ENCODE measurements at regions not wholly inside any gene's neighbourhood (a gene's known extent, or its start where the extent isn't known, plus 50 kb on each side); places are given as distances from the start of the nearest gene placed in this dataset.
A peak's percentile ranks its signal among the peaks of the same experiment; 100 is the strongest.

DNA sequence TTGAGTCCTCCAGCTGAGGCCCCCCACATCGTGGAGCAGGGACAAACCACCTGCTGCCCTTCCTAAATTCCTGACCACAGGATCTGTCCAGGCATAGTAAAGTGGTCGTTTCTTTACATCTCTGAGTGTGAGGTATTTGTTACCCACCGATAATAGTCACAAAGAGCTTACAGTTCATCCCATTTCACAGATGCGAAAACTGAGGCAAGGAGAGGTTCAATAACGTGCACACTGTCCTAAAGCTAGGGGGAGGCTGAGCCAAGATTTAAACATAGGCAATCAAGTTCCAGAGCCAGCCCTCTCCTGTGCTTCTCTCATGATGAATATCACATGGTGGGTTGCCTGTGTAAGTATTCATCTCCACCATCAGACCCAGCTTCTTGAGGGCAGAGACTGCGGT, 135.4 kb downstream of the CCT6B start:
- no peak for DNase-seq (ENCODE audit: low spot score)

DNA sequence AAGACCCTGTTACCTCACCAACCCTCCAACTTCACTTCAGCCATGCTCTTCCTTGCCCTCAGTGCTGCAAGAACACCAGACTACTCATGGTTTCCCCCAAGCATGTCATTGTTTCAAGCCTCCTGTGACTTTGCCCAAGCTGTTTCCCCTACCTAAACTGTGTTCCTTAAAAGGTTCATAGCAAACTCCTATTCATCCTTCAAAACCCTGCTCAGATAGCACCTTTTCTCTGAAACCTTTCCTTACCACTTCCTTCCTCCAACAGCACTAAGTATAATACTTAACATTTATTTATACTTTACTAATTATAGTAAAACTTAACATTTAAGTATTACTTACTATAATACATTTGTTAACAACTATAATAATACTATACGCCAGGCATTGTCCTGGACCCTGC, 136.2 kb downstream of the CCT6B start:
- no peak for DNase-seq (ENCODE audit: low spot score)

DNA sequence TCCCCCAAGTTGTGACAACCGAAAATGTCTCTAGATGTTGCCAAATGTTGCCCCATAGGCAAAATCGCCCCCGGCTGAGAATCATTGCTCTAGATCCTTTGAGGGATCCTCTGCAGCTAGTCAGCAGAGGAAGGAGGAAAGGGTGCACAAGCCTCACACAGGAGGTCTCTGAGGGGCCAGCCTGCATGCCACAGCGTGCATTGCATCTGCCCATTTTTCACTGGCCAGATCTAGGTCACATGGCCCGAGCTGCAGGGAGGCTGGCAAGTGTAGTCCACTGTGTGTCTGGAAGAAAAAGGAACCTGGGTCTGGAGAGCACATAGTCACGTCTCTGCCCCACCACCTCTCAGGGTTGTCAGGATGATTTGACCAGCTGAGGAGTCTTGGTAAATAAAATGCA, 138.2 kb downstream of the CCT6B start:
- no peak for DNase-seq (ENCODE audit: low spot score)

DNA sequence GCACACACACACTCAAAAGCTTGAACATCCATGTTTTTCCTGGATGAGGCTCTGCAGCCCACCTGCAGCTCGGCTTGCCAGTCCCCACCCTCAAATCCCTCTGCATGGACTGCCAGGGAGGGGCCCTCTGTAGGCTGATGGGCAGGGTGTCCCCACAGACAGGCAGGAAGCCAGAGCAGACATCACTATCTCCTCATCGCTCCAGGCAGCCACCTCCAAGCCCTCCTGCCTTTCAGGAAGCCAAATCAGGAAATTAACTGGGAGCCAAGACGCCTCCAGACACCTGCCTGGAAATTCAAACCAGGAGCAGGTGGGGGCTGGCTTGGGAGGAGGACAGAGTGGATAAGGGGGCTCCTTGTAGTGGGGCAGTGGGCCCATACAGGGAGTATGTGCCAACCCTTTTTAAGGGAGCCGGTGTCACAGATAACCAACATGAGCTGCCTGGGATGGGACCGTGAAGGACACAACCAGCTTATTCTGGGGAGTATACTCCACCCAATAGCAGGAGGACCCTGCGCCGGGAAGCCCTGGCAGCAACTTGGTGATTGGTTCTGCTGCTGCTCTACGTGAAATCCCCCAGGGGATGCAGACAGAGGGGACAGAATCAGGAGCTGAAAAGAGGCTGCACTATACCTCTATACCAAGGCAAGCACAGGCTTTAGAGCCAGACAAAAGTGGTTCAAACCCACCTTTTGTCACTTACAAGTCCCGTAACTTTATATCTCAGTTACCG, 139.1 kb downstream of the CCT6B start:
- no peak for DNase-seq (ENCODE audit: low spot score)

DNA sequence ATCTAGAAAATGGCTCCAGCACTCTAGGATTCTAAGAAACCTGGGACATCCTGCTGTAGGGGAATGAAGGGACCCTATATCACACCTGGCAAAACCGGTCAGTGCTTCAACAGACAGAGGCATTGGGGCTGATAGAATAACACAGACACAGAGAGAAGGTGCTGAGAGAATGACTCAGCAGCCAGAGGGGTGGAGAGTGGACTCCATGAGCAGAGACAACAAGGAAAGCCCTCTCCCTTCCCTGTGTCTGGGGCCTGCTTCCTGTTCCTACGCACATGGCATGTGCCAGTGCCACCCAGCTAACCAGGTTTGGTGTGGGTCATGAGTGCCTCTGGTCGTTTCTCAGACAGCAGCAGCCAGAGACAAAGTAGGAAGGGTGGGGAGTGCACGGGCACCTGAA, 140.3 kb downstream of the CCT6B start:
- no peak for DNase-seq (ENCODE audit: low spot score)

DNA sequence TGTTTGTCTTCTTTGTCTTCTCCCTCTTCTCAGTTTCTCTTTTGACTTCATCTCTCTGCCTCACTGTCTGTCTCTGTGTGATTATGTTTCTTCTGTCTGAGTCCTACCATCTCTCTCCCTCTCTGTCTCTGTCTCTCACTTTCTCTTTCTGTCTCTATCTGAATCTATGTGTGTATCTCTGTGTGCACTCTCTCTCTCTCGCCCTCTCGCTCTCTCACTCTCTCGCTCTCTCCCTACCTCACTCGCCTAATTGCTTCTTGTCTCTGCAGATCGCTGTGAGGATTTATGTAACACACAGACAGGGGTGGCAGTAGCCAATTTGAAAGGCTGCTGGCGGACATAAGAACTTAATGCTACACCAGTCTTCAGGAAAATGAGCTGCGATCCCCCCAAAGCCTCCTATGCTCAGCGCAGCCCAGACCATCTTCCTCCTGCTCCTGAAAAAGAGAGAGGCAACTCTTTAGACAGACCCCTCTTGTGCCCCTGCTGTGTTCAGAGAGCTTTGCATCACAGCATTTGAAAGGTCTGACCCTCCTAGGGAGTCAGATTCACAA, 140.9 kb downstream of the CCT6B start:
- DNase-seq (ENCODE audit: low spot score): no peak

DNA sequence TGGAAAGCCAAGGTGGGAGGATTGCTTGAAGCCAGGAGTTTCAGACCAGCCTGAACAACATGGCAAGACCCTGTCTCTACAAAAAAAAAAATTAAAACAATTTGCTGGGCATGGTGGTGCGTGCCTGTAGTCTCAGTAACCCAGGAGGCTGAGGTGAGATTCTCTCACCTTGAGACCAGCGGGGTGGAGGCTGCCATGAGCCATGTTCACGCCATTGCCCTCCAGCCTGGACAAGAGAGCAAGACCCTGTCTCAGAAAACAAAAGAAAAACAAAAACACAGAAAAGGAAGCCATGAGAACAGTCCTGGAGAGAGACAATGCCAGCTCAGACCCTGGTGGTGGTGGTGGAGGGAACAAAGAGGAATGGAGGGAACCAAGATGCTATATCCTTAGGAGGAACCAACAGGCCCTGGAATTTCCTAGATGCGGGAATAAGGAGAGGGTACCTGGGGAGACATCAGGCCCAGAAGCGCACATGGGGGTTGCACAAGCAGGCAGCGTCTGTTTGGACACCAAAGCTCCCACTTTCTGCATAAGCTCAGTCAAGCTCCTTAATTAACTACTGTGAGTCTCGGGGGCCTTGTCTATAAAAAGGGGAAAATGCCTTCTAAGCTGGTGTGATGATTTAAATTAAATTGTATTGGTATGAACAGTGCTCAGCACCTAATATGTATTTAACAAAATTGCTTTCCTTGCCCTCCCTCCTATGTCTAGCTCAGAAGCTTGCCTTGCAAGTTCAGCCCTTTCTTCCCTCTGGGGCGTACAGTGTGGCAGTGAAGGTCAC, 143.8 kb downstream of the CCT6B start:
- DNase-seq (ENCODE audit: low spot score): no peak

DNA sequence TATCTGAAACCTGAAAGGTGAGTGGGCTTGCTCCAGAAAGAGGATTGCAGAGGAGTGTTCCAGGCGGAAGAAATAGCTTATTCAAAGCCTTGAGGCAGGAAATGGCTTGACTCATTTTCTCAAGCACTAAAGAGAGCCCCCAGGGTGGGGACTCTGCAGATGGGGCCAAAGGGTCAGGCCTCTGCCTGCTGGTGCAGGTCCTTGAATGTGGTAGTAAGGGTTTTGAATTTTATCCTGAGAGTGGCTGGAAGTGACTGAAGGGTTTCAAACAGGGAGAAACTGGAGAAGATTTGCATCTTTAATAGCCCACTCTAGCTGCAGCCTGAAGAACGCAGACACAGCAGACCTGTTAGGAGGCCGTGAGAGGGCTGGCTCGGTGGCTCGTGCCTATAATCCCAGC, 144.4 kb downstream of the CCT6B start:
- no peak for DNase-seq (ENCODE audit: low spot score)

DNA sequence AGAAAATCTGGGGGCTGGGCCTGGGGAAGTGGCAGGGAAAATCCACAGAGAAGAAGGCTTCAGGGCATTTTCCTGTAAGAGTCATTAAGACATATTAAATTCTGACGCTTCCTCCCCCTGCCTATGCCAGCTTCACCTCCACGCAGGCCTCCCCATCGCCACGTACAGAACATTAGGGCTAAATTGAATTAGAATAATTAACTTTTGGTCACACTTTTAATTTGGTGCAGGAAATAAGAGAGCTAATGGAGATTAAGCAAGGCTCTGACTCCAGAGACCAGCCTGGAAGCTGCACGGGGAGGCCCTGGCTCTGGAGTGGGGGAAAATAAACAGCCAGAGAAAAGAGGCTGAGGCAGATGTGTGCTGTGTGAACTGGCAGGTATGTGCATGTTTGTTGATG, 148.0 kb downstream of the CCT6B start:
- no peak for DNase-seq (ENCODE audit: low spot score)

DNA sequence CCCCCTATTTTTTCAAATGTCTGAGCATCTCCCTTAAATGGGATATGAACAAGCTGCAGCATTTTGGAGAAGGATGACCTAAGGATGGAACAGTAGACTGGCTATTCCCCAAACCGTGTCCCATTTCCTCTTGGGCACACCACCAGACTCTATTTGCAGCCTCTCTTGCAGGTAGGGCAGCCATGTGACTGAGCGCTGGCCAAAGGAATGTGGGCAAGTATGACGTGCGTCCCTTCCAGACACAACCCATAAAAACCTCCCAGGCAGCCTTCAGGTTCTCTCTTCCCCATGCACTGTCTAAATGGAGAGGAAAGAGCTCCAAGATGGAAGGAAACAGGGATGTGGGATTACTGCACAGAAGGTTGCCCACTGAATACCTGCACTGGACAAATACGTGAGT, 149.7 kb downstream of the CCT6B start:
- no peak for DNase-seq (ENCODE audit: low spot score)

DNA sequence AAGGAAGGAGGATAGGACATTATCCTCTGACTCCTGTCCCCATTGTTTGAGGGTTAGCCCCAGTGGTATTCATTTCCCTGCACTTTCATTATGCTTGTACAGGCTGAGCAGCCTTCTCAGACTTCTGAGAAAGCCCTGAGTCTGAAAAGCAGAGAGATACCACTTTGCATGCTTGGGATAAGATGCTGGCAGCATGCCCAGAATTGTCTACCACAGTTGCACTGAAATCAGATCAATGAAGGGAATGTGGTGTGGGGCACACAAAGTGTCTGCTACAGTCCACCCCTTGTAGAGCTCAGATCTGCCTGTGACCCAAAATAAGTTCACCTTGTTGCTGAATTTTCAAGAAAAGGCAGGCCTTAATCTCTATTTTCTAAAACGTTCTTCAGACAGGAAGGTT, 160.6 kb downstream of the CCT6B start:
- DNase-seq (ENCODE audit: low spot score): no peak

DNA sequence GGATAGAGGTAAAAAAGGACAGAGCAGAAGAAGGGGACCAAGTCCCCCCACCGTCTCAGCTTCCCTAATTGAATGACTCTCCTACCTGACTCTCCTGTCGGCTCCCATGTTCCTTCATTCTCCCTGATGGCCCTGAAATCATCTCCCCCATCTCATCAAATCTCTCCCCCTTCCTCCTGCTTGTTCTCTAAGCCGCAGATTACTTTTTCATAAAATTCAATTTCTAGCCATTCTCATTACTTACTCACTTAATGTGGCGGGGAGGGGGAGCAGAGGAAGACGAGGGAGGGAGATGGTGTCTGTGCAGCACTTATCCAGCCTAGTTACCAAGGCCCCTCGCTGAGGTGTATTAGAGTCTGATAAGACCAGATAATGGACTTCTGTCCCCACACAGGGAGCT, 161.5 kb downstream of the CCT6B start:
- DNase-seq (ENCODE audit: low spot score): no peak

DNA sequence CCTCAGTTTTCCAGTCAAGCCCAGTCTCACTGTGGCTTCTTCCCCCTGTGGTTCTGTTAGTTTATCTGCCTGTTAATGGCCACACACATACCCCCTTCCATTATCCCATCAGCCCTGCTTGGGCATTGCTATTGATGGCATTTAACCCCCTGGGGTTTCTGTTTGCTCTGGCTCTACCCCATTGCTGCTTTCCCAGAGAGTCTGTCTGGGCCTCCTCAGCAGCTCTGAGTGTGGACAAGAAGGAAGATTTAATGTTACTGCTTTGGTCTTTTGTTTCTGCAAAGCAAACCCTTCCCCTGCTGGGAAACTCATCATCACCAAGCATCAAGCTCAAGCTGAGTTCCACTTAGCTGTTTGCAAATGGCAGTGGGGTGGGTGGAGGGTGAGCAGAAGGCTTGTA, 162.7 kb downstream of the CCT6B start:
- DNase-seq (ENCODE audit: low spot score): no peak

DNA sequence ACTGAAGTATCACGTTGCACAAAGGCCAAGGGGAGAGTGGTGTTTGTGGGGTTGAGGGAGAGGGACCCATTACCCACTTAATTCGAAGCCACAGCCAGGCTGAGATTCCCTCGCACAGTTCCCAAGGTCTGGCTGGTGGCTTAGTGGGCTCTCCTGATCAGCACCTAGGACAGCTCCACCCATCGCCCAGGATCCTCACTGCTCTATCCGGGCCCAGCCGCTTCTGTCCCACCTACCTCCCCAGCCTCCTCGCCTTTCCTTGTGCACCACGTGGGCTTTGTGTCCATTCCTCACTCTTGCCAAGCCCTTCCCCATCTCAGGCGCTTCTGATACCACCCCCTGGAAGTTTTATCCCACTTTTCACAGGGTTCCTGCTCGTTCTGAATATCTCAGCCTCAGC, 163.5 kb downstream of the CCT6B start:
- peak; percentile 23 for DNase-seq (ENCODE audit: low spot score)

DNA sequence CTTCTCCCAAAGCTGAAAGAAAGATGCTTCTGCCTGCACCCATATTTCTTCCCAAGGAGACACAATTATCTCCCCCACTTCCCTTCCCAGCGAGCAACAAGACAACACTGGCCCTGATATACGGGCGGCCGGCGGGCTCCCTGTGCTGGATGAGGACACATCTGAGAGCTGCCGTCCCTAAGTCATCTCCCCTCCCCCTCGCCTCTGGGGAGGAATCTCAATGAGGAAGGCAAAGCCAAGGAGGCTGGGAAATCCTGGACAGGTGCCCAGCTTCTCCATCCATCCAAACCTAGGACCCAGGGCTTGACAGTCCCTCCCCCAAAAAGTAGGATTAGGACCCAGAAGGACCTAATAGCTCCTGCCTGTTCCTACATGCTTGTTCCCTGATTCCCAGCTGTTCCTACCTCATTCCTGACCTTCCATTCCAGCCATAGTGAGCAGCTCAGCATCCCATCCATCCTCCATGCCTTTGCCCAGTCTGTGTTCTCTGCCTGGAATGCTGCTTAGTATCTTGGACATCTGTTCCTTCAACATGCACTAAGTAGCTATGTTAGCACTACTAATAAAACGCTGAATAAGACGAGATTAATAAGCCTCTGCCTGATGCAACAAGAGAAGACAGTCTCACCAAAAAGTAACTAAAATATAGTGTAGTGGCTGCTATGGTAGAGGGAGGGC, 167.9 kb downstream of the CCT6B start:
- no peak for DNase-seq (ENCODE audit: low spot score)

DNA sequence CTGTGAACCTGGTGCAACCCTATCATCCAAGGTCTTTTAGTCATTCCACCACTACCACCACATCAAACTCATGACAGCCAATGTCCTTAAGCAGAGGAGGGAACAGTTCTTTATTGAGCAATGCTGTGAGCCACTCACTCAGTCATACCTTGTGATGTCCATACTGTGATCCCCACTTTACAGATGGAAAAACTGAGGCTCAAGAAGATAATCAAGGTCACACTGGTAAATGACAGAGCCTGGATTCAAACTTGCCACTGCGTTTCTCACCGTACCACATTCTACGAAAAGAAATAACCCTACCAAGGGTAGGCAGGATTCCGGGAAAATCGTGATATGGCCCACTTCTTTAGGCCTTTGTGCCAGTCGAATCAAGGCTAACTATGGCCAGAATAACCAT, 172.6 kb downstream of the CCT6B start:
- DNase-seq (ENCODE audit: low spot score): no peak

DNA sequence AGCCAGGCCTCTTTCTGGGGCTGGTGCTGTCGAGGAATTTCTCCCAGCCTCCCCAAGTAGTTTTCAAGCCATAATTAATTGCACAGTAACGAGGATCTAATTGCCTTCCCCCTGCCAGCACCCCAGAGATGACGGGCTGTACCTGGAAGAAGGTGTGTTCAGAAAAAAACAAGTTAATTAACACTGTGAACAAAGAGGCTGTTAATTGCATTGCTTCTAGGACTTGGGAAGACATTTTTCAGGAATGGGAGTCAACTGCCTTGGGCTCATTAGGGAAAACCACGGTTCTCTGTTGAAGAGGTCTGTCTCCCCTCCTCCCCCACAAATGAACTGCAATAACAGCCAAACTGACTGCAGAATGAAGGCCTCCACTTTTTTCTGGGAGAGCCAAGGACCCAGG, 176.7 kb downstream of the CCT6B start:
- no peak for DNase-seq (ENCODE audit: low spot score)

DNA sequence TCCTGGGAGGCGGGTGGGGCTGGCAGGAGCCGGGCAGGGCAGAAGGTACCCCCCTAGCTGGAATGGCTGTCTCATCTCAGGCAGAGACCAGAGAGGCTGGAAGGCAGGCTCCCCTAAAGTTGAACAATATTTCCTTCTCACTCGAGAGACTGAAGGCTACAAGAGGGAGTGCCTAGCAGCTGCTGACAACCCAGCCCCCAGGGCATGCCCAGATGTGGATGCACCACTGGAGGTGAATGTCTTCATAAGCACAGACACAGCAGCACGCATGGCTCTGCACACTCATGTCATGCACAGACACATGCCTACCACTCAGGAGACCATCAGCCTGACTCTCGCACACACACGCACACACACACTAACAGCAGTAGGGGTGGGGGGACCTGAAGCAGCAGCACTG, 179.0 kb downstream of the CCT6B start:
- DNase-seq (ENCODE audit: low spot score): no peak

DNA sequence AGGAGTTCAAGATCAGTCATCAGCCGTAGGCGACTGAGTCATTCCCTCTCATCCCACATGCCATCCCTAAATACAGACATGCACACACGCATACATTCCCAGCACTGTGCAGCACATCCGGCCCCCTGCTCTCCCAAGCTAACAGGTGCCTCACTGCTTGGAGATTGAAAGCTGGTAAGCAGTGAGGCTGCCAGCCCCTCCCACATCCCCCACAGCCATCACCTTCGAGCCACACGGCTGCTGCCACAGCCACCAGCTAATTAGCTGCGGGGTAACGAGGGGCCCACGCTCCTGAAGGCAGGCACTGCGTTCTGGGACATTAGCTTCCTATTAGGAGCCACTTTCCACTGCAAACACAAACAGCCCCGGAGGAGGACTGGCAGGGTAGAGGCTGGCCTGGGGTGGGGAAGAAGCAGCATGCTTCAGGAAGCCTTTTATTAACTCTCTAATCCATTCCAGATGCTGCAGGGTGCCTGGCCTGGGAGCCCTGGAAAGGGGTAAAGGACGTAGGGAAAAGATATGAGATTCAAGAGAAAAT, 179.6 kb downstream of the CCT6B start:
- no peak for DNase-seq (ENCODE audit: low spot score)

DNA sequence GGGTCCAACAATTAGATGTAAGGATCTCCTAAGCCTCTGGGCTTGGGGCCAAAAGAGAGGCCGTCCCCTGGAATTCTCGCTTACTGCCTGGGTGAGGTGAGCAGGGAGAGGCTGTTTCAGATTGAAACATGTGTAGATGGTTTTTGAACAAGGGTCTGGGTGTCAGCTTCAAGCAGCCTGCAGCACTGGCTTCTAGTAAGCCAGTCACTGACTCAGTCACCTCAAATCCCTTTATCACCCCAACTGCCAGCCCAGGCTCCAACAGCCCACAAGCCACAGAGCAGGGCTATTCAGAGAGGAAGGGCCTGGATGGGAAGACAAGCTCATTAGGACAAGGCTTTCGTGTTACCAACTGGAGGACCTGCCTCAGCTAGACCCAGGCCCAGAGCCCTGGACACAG, 180.2 kb downstream of the CCT6B start:
- DNase-seq (ENCODE audit: low spot score): no peak

DNA sequence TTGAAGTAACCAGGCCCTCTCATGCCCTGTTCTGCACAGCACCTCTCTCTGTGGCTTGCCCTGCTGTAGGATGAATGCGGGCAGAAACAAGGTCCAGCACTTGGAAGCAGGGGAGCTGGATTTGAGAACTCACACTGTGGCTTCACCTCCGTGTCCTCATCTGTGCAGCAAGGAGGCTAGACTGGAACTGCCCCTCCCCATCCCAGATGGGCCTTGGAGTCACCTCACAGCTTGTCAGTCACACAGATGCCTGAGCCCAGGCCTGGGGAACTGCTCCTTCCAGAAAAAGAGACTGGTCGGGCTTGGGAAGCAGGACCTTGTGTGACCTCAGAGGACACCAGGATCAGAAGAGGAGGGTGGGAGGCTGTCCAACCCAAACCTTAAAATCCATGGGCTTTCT, 180.8 kb downstream of the CCT6B start:
- DNase-seq (ENCODE audit: low spot score): no peak
